SU-DHL-6 (cell line): ENCODE measurements at regions not wholly inside any gene's neighbourhood (a gene's known extent, or its start where the extent isn't known, plus 50 kb on each side); places are given as distances from the start of the nearest gene placed in this dataset.

Experiments used
- H2AFZ ChIP-seq: fragments of 200-600 bp; sonication (generic); 2 replicates; pipeline ENCODE4 v1.6.1; 2014; ENCODE audit warnings: low read depth, mild to moderate bottlenecking, moderate library complexity, mixed read lengths, antibody characterized with exemption, low read length; ENCODE audit not compliant: severe bottlenecking
- H3F3A ChIP-seq: fragments of 200-600 bp; shearing (Covaris generic); 2 replicates; pipeline ENCODE4 v1.6.0; 2016; ENCODE audit warnings: antibody characterized with exemption, mild to moderate bottlenecking; ENCODE audit not compliant: insufficient read depth
- H3K27ac ChIP-seq: fragments of 200-600 bp; sonication (generic); 2 replicates; pipeline ENCODE4 v1.5.1; 2016; ENCODE audit warnings: low read depth, mild to moderate bottlenecking, low read length, moderate library complexity, mixed read lengths
- H3K27me3 ChIP-seq: fragments of 200-600 bp; sonication (generic), shearing (Covaris generic); 2 replicates; pipeline ENCODE4 v1.6.0; 2014; ENCODE audit warnings: mild to moderate bottlenecking, low read length
- H3K36me3 ChIP-seq: fragments of 200-600 bp; sonication (generic); 2 replicates; pipeline ENCODE4 v1.6.1; 2014; ENCODE audit warnings: mild to moderate bottlenecking, low read length, mixed read lengths
- H3K4me2 ChIP-seq: fragments of 300-600, 200-600 bp; shearing (Covaris generic), sonication (generic); 2 replicates; pipeline ENCODE4 v1.6.0; 2014; ENCODE audit warnings: low read length, low read depth, mild to moderate bottlenecking; ENCODE audit not compliant: poor library complexity, severe bottlenecking
- H3K4me3 ChIP-seq: fragments of 200-600 bp; sonication (generic); 2 replicates; pipeline ENCODE4 v1.5.1; 2014; ENCODE audit warnings: antibody characterized with exemption, low read length, mild to moderate bottlenecking, mixed read lengths; ENCODE audit not compliant: insufficient read depth, poor library complexity, severe bottlenecking
- H3K79me2 ChIP-seq: fragments of 200-600 bp; sonication (generic); 2 replicates; pipeline ENCODE4 v1.6.1; 2014; ENCODE audit warnings: mild to moderate bottlenecking, low read length, moderate library complexity; ENCODE audit not compliant: insufficient read depth
- H3K9ac ChIP-seq: fragments of 200-600 bp; sonication (generic); 2 replicates; pipeline ENCODE4 v1.7.0; 2014; ENCODE audit warnings: mild to moderate bottlenecking, low read length
- H3K9me2 ChIP-seq: fragments of 200-600 bp; sonication (generic); replicated peaks from 2 replicates; pipeline ENCODE4 v1.6.1; 2014; ENCODE audit warnings: low read length; ENCODE audit not compliant: insufficient read depth
- H3K9me3 ChIP-seq: fragments of 200-600 bp; sonication (generic); 2 replicates; pipeline ENCODE4 v1.6.1; 2014; ENCODE audit warnings: low read length, mixed read lengths; ENCODE audit not compliant: insufficient read depth
- H4K20me1 ChIP-seq: fragments of 200-600 bp; sonication (generic); 2 replicates; pipeline ENCODE4 v1.6.1; 2014; ENCODE audit warnings: low read depth, mild to moderate bottlenecking, antibody characterized with exemption, low read length, moderate library complexity, mixed read lengths
- CTCF ChIP-seq: fragments of 200-600 bp; sonication (generic); IDR thresholded peaks from one replicate; pipeline ENCODE4 v1.5.1; 2017; ENCODE audit warnings: antibody characterized with exemption, mild to moderate bottlenecking, low read length, moderate library complexity; ENCODE audit not compliant: insufficient read depth, poor library complexity, severe bottlenecking
- EZH2phosphoT487 ChIP-seq: fragments of 200-600 bp; sonication (generic), shearing (Covaris generic); conservative IDR thresholded peaks from 2 replicates; pipeline ENCODE4 v1.6.1; 2018; ENCODE audit warnings: mild to moderate bottlenecking, antibody characterized with exemption, low read length, moderate library complexity, mixed read lengths

GRCh38 chr13:54950546-54950945, 1921.9 kb downstream of the OLFM4 start:
- H3K9me2 ChIP-seq: no peaks in the 10 kb centered on the region
- no peak overlapping the region for H2AFZ ChIP-seq
- no peaks in the 10 kb centered on the region for H3K36me3 ChIP-seq
- no peaks in the 10 kb centered on the region for H3K79me2 ChIP-seq
- H3K9ac ChIP-seq: no peak overlapping the region
- H4K20me1 ChIP-seq: no peaks in the 10 kb centered on the region
- no peak overlapping the region for H3K4me3 ChIP-seq
- TF ChIP-seq EZH2phosphoT487 (no peak), CTCF (no peak)
- 0 out of 2 replicates have a peak, but pooled peaks cover 4% of the 10 kb centered on the region for H3K9me3 ChIP-seq
- no peak overlapping the region for H3K4me2 ChIP-seq
- H3K27ac ChIP-seq: no peak overlapping the region
- no peaks in the 10 kb centered on the region for H3F3A ChIP-seq
- no peaks in the 10 kb centered on the region for H3K27me3 ChIP-seq

GRCh38 chr13:54953786-54954185, 1925.2 kb downstream of the OLFM4 start:
- Histone ChIP-seq H3K27ac (no peak overlapping the region), H3K9me2 (no peaks in the 10 kb centered on the region), H3K27me3 (no peaks in the 10 kb centered on the region), H4K20me1 (no peaks in the 10 kb centered on the region), H3K9me3 (no peaks in the 10 kb centered on the region), H3K9ac (no peak overlapping the region), H3K4me3 (no peak overlapping the region), H3K36me3 (no peaks in the 10 kb centered on the region), H2AFZ (no peak overlapping the region), H3F3A (no peaks in the 10 kb centered on the region), H3K4me2 (no peak overlapping the region), H3K79me2 (no peaks in the 10 kb centered on the region)
- TF ChIP-seq CTCF: no peak
- no peak for TF ChIP-seq EZH2phosphoT487

- Histone ChIP-seq H3K9me3 (peaks cover 6% of the 10 kb centered on the region; the same call in 1 of the 2 replicates), H3K79me2 (no peaks in the 10 kb centered on the region), H3K9ac (no peak overlapping the region), H3K36me3 (no peaks in the 10 kb centered on the region), H2AFZ (no peak overlapping the region), H3K4me2 (no peak overlapping the region), H3K27ac (no peak overlapping the region), H3K27me3 (no peaks in the 10 kb centered on the region), H3K9me2 (no peaks in the 10 kb centered on the region), H3K4me3 (no peak overlapping the region), H4K20me1 (no peaks in the 10 kb centered on the region), H3F3A (no peaks in the 10 kb centered on the region)
- TF ChIP-seq EZH2phosphoT487 (no peak), CTCF (no peak)
These were observed 1930.2 kb downstream of the OLFM4 start for GRCh38 chr13:54958781-54959180.
